DOHH2 (cell line): ENCODE measurements at regions not wholly inside any gene's neighbourhood (a gene's known extent, or its start where the extent isn't known, plus 50 kb on each side); places are given as distances from the start of the nearest gene placed in this dataset.

Experiments
- H3F3A ChIP-seq: fragments of 200-600 bp; sonication (generic), shearing (Covaris generic); 2 replicates; pipeline ENCODE4 v1.6.0; 2016; ENCODE audit warnings: antibody characterized with exemption, mild to moderate bottlenecking; ENCODE audit not compliant: control insufficient read depth, insufficient read depth
- H3K27ac ChIP-seq: fragments of 200-600 bp; sonication (generic); 2 replicates; pipeline ENCODE4 v1.5.1; 2014; ENCODE audit warnings: low read depth, mild to moderate bottlenecking, low read length, moderate library complexity
- H3K27me3 ChIP-seq: fragments of 200-600 bp; sonication (generic); 2 replicates; pipeline ENCODE4 v1.6.1; 2014; ENCODE audit warnings: mild to moderate bottlenecking, low read length, mixed read lengths; ENCODE audit not compliant: control insufficient read depth
- H3K36me3 ChIP-seq: fragments of 200-600 bp; sonication (generic); 2 replicates; pipeline ENCODE4 v1.6.1; 2014; ENCODE audit warnings: mild to moderate bottlenecking, low read length, moderate library complexity, mixed read lengths; ENCODE audit not compliant: control insufficient read depth
- H3K4me1 ChIP-seq: fragments of 200-600 bp; sonication (generic); 2 replicates; pipeline ENCODE4 v1.6.1; 2014; ENCODE audit warnings: mild to moderate bottlenecking, low read length, mixed read lengths; ENCODE audit not compliant: control insufficient read depth
- H3K4me2 ChIP-seq: fragments of 200-600 bp; sonication (generic); 2 replicates; pipeline ENCODE4 v1.6.0; 2014; ENCODE audit warnings: mild to moderate bottlenecking, low read length, moderate library complexity
- H3K4me3 ChIP-seq: fragments of 200-600 bp; sonication (generic); 2 replicates; pipeline ENCODE4 v1.5.1; 2014; ENCODE audit warnings: mild to moderate bottlenecking, low read length, mixed read lengths
- H3K79me2 ChIP-seq: fragments of 200-600 bp; sonication (generic); 2 replicates; pipeline ENCODE4 v1.6.1; 2014; ENCODE audit warnings: mild to moderate bottlenecking, low read length, mixed read lengths; ENCODE audit not compliant: control insufficient read depth
- H3K9me2 ChIP-seq: fragments of 200-600 bp; sonication (generic); replicated peaks from 2 replicates; pipeline ENCODE4 v1.6.1; 2014; ENCODE audit warnings: mild to moderate bottlenecking, low read length, mixed read lengths; ENCODE audit not compliant: control insufficient read depth
- H3K9me3 ChIP-seq: fragments of 200-600 bp; sonication (generic); 2 replicates; pipeline ENCODE4 v1.6.1; 2014; ENCODE audit warnings: antibody characterized with exemption, low read length, mixed read lengths; ENCODE audit not compliant: control insufficient read depth, insufficient read depth
- H4K20me1 ChIP-seq: fragments of 200-600 bp; sonication (generic); 2 replicates; pipeline ENCODE4 v1.6.0; 2014; ENCODE audit warnings: low read depth, mild to moderate bottlenecking, antibody characterized with exemption, low read length, moderate library complexity; ENCODE audit not compliant: control insufficient read depth, insufficient read depth
- EZH2phosphoT487 ChIP-seq: fragments of 200-600 bp; sonication (generic); IDR thresholded peaks from 2 replicates; pipeline ENCODE4 v1.6.1; 2017; ENCODE audit warnings: borderline replicate concordance, mild to moderate bottlenecking, antibody characterized with exemption, low read length, moderate library complexity, mixed read lengths
- TF ChIP-seq, protein P1 (sequence below): fragments of 200-600 bp; sonication (generic); IDR thresholded peaks from one replicate; pipeline ENCODE4 v1.5.1; 2014; ENCODE audit warnings: antibody characterized with exemption, mild to moderate bottlenecking, low read depth, low read length; ENCODE audit not compliant: poor library complexity, severe bottlenecking

DNA sequence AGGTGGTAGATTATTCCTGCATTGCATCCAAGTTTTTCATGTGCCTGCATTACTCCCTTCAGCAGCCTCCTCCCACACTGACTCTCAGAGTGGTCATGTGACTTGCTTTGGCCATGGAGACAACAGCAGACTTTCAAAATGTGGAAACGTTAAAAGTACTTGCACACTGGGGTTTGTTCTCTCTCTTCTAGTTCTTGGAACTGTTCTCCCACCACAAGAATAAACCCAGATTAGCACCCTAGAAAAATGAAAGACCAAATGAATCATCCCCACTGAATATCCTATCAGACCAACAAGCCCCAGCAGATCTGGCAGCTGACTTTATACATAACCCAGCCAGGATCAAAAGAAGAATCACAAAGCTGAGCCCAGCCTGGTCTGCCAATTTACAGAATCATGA is 398.5 kb downstream of the VPS13C start:
- no peak overlapping the region for H3K27ac ChIP-seq
- no peaks in the 10 kb centered on the region for H3K9me3 ChIP-seq
- H3K36me3 ChIP-seq: no peaks in the 10 kb centered on the region
- H3K27me3 ChIP-seq: no peaks in the 10 kb centered on the region
- no peak for TF ChIP-seq EZH2phosphoT487
- TF ChIP-seq, protein P1, sequence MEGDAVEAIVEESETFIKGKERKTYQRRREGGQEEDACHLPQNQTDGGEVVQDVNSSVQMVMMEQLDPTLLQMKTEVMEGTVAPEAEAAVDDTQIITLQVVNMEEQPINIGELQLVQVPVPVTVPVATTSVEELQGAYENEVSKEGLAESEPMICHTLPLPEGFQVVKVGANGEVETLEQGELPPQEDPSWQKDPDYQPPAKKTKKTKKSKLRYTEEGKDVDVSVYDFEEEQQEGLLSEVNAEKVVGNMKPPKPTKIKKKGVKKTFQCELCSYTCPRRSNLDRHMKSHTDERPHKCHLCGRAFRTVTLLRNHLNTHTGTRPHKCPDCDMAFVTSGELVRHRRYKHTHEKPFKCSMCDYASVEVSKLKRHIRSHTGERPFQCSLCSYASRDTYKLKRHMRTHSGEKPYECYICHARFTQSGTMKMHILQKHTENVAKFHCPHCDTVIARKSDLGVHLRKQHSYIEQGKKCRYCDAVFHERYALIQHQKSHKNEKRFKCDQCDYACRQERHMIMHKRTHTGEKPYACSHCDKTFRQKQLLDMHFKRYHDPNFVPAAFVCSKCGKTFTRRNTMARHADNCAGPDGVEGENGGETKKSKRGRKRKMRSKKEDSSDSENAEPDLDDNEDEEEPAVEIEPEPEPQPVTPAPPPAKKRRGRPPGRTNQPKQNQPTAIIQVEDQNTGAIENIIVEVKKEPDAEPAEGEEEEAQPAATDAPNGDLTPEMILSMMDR: no peak
- no peaks in the 10 kb centered on the region for H3K79me2 ChIP-seq
- H3K9me2 ChIP-seq: no peaks in the 10 kb centered on the region
- no peaks in the 10 kb centered on the region for H3K4me1 ChIP-seq
- H3K4me2 ChIP-seq: no peak overlapping the region
- no peak overlapping the region for H3K4me3 ChIP-seq
- H3F3A ChIP-seq: no peaks in the 10 kb centered on the region
- no peaks in the 10 kb centered on the region for H4K20me1 ChIP-seq

DNA sequence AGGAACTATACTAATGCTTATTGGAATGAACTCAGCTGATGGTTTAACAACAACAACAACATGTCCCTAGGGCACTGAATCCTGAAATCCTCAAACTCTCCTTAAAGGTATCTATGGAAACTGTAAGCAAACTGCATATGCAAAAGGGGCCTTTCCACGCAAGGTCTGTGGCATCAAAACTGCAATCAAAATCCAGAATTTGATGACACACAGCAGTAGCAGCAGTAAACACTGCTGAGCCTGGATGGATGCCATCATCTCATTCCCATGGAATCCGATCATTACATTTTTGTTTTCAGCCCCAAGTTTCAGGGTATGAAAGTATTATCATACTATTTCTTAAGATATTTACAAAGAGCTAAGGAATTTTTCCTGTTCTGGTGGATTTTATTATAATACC is 399.7 kb downstream of the VPS13C start:
- H4K20me1 ChIP-seq: no peaks in the 10 kb centered on the region
- no peaks in the 10 kb centered on the region for H3K36me3 ChIP-seq
- no peaks in the 10 kb centered on the region for H3K27me3 ChIP-seq
- TF ChIP-seq, protein P1: no peak
- TF ChIP-seq EZH2phosphoT487: no peak
- H3K79me2 ChIP-seq: no peaks in the 10 kb centered on the region
- H3K4me3 ChIP-seq: no peak overlapping the region
- no peaks in the 10 kb centered on the region for H3F3A ChIP-seq
- no peaks in the 10 kb centered on the region for H3K9me3 ChIP-seq
- H3K4me2 ChIP-seq: no peak overlapping the region
- no peaks in the 10 kb centered on the region for H3K9me2 ChIP-seq
- no peaks in the 10 kb centered on the region for H3K4me1 ChIP-seq
- H3K27ac ChIP-seq: no peak overlapping the region

DNA sequence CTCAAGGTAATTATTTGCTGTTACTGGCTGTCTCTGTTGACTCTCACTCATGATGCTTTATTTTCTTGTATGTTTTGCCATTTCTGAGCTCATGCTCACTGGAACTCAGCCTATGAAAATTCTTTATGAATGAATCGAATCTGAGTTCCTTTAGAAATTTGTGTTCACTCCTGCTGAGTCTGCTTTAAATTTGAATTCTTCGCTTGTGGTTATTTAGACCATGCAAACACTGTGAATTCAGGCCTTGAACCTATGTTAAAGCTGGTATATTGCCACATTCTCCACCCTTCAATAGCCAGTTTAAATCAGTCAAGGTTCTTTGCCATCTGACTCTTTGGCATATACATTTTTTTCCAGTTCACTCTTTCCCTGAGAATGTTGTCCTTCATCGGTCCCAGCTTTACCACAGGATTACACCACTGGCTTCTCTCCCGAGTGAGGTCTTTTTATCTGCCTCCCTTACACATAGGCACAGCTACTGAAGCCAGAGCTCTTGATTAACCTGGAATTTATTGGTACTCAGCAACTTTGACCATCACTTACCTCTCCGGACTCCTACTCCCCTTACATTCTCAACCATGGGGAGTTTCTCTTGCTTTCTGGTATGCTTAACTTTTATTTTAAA is 400.6 kb downstream of the VPS13C start:
- no peak for TF ChIP-seq EZH2phosphoT487
- TF ChIP-seq, protein P1: no peak
- H3K4me1 ChIP-seq: no peaks in the 10 kb centered on the region
- H3F3A ChIP-seq: no peaks in the 10 kb centered on the region
- H3K27ac ChIP-seq: no peak overlapping the region
- no peaks in the 10 kb centered on the region for H3K9me2 ChIP-seq
- H3K27me3 ChIP-seq: no peaks in the 10 kb centered on the region
- H3K36me3 ChIP-seq: no peaks in the 10 kb centered on the region
- no peak overlapping the region for H3K4me3 ChIP-seq
- H4K20me1 ChIP-seq: no peaks in the 10 kb centered on the region
- no peaks in the 10 kb centered on the region for H3K79me2 ChIP-seq
- H3K4me2 ChIP-seq: no peak overlapping the region
- no peaks in the 10 kb centered on the region for H3K9me3 ChIP-seq
